Panc1 (cell line): ENCODE measurements at regions not wholly inside any gene's neighbourhood (a gene's known extent, or its start where the extent isn't known, plus 50 kb on each side); places are given as distances from the start of the nearest gene placed in this dataset.

ENCODE experiments used
- ATAC-seq: fragments of 200-7000 bp; cut with Tn5 transposase; 2 replicates; pipeline ENCODE4 v1.9.1; 2020; ENCODE audit warnings: mild to moderate bottlenecking, moderate library complexity
- BruUV-seq: library from RNA; stranded (reverse); fragments of 400-500 nt; replicated peaks from 2 replicates; lab custom pipeline; 2021; lab: Mats Ljungman, UMichigan
- CTCF ChIA-PET: fragments of 300-600 bp; sonication (Branson Sonifier 250); formaldehyde crosslinking; loops from one replicate; lab custom pipeline; 2022; ENCODE audit warnings: antibody characterized with exemption; lab: Charles Lee
- POLR2A ChIA-PET: fragments of 300-600 bp; sonication (Branson Sonifier 250); formaldehyde crosslinking; loops from one replicate; lab custom pipeline; 2022; ENCODE audit warnings: antibody characterized with exemption; lab: Charles Lee
- DNase-seq: peaks from one replicate; pipeline ENCODE4 v3.0.0-alpha.2; 2010; ENCODE audit warnings: low read depth, low spot score
- H3K27ac ChIP-seq: 2 replicates; pipeline ENCODE4 v1.5.1; 2011; ENCODE audit warnings: mild to moderate bottlenecking, low read length, inconsistent platforms
- H3K27me3 ChIP-seq: fragments of 200-500 bp; sonication (Bioruptor generic); 2 replicates; pipeline ENCODE4 v1.6.0; 2014; ENCODE audit warnings: low read length, inconsistent platforms; ENCODE audit not compliant: control insufficient read depth, insufficient read depth
- H3K36me3 ChIP-seq: fragments of 200-500 bp; sonication (Bioruptor generic); 2 replicates; pipeline ENCODE4 v1.5.1; 2014; ENCODE audit warnings: inconsistent platforms, mild to moderate bottlenecking, low read length, moderate library complexity; ENCODE audit not compliant: control insufficient read depth, insufficient read depth
- H3K4me1 ChIP-seq: 2 replicates; pipeline ENCODE4 v1.5.1; 2011; ENCODE audit warnings: inconsistent platforms, mild to moderate bottlenecking, low read length, moderate library complexity; ENCODE audit not compliant: control insufficient read depth, insufficient read depth
- H3K4me3 ChIP-seq, 2 experiments: 2 replicates each; pipeline ENCODE4 v1.5.1; 2011 to 2012; ENCODE audit warnings: low read depth in 2 of 2, low read length in 2 of 2, mild to moderate bottlenecking in 2 of 2, inconsistent platforms in 1 of 2, moderate library complexity in 1 of 2
- H3K9me3 ChIP-seq: fragments of 200-500 bp; sonication (Bioruptor generic); 2 replicates; pipeline ENCODE4 v1.5.1; 2014; ENCODE audit warnings: low read depth, mild to moderate bottlenecking, inconsistent platforms, low read length, moderate library complexity; ENCODE audit not compliant: control insufficient read depth, insufficient read depth
- CTCF ChIP-seq: fragments of 450-650 bp; IDR thresholded peaks from 2 replicates; pipeline ENCODE4 v1.5.1; 2017; ENCODE audit warnings: mild to moderate bottlenecking
- POLR2AphosphoS5 ChIP-seq: IDR thresholded peaks from 2 replicates; pipeline ENCODE4 v1.6.1; 2012; ENCODE audit warnings: mild to moderate bottlenecking, low read depth, low read length, moderate library complexity
- REST ChIP-seq, 2 experiments: IDR thresholded peaks; 2 replicates each; pipeline ENCODE4 v1.6.1; 2011 to 2012; ENCODE audit warnings: low read depth in 2 of 2, control low read depth in 1 of 2, low read length in 1 of 2, mild to moderate bottlenecking in 1 of 2, moderate library complexity in 1 of 2; ENCODE audit not compliant: insufficient read depth in 1 of 2
- SIN3A ChIP-seq: IDR thresholded peaks from 2 replicates; pipeline ENCODE4 v1.6.1; 2012; ENCODE audit warnings: low read depth, mild to moderate bottlenecking, low read length, moderate library complexity, borderline replicate concordance; ENCODE audit not compliant: insufficient read depth
- TCF7L2 ChIP-seq: IDR thresholded peaks from 2 replicates; pipeline ENCODE4 v1.6.1; 2011; ENCODE audit warnings: mild to moderate bottlenecking, low read depth, low read length, inconsistent platforms
- in situ Hi-C: cut with HindIII; loops from 2 replicates; pipeline ENCODE4 v1.10.0; 2016; ENCODE audit warnings: low sequenced_read_pairs, low pct_unique_long_range_greater_than_20kb
- intact Hi-C: fragments of 100-400 bp; cut with micrococcal nuclease; formaldehyde crosslinking; loops from one replicate; pipeline ENCODE4 v1.10.0; 2022; ENCODE audit not compliant: unreplicated experiment

- H3K4me1 ChIP-seq = no peaks in the 10 kb centered on the region
- H3K9me3 ChIP-seq = no peaks in the 10 kb centered on the region
- ChIA-PET POLR2A (no interaction called here), CTCF (no interaction called here)
- no peak overlapping the region for H3K4me3 ChIP-seq
- DNase-seq (no peak), ATAC-seq (no peak)
- TF ChIP-seq SIN3A = no peak
- no peak for TF ChIP-seq TCF7L2
- TF ChIP-seq REST (IDR thresholded peaks at IDR 0.05; ENCODE audit: insufficient read depth in 1 of 2, low read depth in 2 of 2, low read length in 1 of 2) = no peak
- TF ChIP-seq POLR2AphosphoS5 = no peak
- no peak for TF ChIP-seq CTCF
- in situ Hi-C loops (no loop called here), intact Hi-C loops (no loop called here)
- H3K27ac ChIP-seq = no peak overlapping the region
- H3K27me3 ChIP-seq = no peaks in the 10 kb centered on the region
- H3K36me3 ChIP-seq = no peaks in the 10 kb centered on the region
- no TSS peak for BruUV-seq
Observed at GRCh38 chr2:138106606-138107005, 142.3 kb downstream of the HNMT start.

- Histone ChIP-seq H3K27ac (no peak overlapping the region), H3K9me3 (no peaks in the 10 kb centered on the region), H3K4me1 (no peaks in the 10 kb centered on the region), H3K27me3 (no peaks in the 10 kb centered on the region), H3K4me3 (no peak overlapping the region), H3K36me3 (no peaks in the 10 kb centered on the region)
- ChIA-PET CTCF (no interaction called here), POLR2A (no interaction called here)
- intact Hi-C loops = no loop called here
- no peak for TF ChIP-seq POLR2AphosphoS5
- ATAC-seq (peak; percentile 66; the same call in 1 of the 2 replicates), DNase-seq (peak; percentile 5)
- in situ Hi-C loops = no loop called here
- no TSS peak for BruUV-seq
Observed at GRCh38 chr2:138107288-138107687, 143.0 kb downstream of the HNMT start.

GRCh38 chr2:138110453-138111083 lies 146.3 kb downstream of the HNMT start:
- Histone ChIP-seq H3K4me3 (no peak overlapping the region), H3K27me3 (no peaks in the 10 kb centered on the region), H3K27ac (no peak overlapping the region), H3K4me1 (no peaks in the 10 kb centered on the region), H3K9me3 (no peaks in the 10 kb centered on the region), H3K36me3 (no peaks in the 10 kb centered on the region)
- ChIA-PET CTCF (no interaction called here), POLR2A (no interaction called here)
- TF ChIP-seq REST (IDR thresholded peaks at IDR 0.05; ENCODE audit: insufficient read depth in 1 of 2, low read depth in 2 of 2, low read length in 1 of 2) (no peak), POLR2AphosphoS5 (no peak), SIN3A (no peak), CTCF (no peak), TCF7L2 (no peak)
- in situ Hi-C loops (no loop called here), intact Hi-C loops (no loop called here)
- DNase-seq (no peak), ATAC-seq (no peak)
- no TSS peak for BruUV-seq
